ENCODE measurements at regions not wholly inside any gene's neighbourhood (a gene's known extent, or its start where the extent isn't known, plus 50 kb on each side); places are given as distances from the start of the nearest gene placed in this dataset.
"Not testable (repeated sequence)": the region's sequence is repeated elsewhere in the genome, so short reads cannot be mapped to it uniquely, and the experiment has no call there.

DNA sequence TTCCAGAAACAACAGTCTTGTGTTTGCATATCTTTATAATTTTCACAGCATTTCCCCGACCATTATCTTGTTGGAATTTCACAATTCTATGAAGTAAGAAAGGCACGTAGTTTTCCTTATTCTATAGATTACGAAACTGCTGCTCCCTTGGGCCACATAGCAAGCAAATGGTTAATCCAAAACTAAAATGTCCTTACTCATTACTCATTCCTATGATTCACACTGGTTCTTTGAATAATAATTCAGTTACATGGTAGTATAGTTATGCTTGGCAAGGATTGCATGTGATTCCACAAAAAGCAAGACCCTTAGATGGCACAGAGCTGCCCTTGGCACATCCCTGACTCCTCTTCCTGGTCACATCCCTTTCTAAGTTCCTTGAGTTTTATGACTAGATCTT, 51.2 kb downstream of the OR13H1 start:
- DNase-seq (ENCODE audit: low spot score): no peak

DNA sequence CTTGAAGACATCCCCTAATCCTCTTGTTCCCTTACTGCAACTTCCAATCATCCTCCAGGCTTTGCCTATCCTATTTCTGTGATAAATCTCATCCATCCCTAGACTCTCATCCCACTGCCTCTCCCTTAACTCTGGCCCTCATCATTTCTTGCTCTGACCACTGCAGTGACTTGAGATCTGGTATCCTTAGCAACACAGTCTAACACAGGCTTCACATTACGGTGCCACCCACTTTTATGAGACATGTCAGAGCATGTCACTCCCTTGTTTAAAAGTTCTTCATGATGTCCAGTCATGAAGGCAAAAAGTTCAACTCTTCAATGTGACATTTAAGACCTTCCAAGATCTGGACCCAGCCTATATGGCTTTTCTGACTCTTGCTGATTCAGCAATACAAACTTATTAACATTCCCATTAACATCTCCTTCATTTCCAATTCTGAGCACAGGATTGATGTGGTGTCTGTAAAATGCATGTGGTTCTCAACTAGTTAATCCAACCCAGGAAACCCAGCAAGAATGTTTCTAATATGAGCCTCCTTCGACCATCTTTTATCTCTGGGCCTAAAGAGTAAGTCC, 64.0 kb downstream of the OR13H1 start:
- DNase-seq (ENCODE audit: low spot score): no peak

DNA sequence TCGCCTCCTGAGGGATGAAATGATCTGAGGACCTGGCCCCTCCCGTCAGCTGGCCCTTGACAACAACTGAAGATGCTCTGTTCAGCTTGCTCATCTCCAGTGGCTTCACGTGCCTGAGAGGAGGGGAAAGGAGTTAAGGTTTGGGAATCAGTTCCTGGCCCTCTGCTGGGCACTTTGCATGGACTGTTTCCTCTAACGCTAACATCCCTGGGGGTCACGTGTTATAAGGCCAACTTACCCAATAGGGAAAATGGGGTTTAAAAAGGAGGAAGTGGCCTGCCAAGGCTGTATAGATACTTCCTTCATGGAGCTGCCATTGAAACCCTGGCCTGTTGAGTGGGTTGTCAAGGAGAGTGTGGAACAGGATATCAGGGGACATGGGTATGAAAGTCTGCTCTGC, 65.6 kb downstream of the OR13H1 start:
- no peak for DNase-seq (ENCODE audit: low spot score)

DNA sequence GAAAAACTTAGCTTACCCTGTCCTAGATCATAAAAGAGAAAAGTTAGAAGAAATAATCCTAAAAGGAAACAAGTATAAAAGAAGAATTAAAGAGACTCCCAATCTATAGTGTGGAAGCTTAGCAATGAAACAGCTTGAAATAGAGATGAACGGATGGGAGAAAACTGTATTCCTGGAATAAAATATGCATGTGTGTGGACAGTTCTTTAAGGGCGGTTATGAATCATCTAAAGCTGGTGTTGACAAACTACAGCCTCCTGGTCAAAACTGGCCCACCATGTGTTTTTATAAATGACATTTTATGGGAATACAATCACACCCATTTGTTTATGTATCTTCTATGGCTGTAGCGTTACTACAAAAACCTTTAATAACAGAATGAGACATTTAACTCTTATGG, 69.4 kb downstream of the OR13H1 start:
- no peak for DNase-seq (ENCODE audit: low spot score)

DNA sequence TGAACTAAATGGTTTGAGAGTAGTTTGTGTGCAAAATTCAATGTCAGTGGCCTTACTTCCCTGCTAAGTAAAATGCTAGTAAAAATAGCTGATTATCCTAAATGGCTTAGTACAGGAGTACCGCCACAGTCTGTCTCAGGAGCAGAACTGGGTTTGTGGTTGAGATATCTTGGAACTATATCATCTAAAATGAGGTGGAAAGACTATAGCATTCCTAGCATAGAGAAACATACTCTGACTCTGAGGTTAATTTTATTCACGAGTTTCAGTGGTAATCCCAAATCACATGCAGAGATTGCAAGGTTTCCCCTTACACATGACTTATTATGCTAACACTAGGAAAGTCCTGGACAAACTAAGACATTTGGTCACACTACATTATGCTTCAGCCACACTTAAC, 70.4 kb downstream of the OR13H1 start:
- no peak for DNase-seq (ENCODE audit: low spot score)

DNA sequence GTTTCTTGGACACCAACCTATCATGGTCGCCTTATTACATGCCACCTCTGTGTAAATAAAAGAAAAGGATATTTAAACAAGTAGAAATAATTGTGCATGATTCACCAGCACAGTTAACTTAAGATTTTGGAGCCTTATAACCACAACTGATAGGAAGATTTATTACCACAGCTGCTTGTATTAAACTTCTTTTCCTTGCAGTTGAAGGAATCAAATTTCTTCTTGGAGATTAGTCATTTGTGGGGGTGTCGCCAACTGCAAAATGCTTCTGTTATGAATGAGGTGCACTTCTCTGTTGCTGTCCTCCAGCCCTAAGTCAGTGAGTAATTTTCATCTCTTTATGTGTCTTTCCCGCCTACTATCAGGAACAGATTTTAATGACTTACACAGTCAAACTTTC, 73.3 kb downstream of the OR13H1 start:
- DNase-seq (ENCODE audit: low spot score): no peak

DNA sequence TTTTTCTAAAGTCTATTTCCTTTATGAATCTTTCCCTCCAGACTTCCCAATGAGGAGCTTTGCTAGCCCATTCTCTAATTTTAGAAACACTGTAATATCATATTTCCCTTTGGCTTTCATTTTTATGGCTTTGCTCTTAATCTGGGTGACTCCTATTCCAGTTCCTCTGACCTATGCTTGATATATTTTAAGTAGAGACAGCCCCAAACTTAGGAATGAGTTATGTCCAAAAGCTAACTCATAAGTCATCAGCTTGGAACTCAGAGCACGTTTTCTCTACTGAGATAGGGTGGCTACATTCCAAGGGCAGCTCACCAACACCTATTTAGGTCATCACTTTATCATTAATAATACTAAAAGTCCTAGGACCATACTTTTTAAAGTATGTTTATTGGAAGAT, 77.8 kb downstream of the OR13H1 start:
- DNase-seq (ENCODE audit: low spot score): no peak

DNA sequence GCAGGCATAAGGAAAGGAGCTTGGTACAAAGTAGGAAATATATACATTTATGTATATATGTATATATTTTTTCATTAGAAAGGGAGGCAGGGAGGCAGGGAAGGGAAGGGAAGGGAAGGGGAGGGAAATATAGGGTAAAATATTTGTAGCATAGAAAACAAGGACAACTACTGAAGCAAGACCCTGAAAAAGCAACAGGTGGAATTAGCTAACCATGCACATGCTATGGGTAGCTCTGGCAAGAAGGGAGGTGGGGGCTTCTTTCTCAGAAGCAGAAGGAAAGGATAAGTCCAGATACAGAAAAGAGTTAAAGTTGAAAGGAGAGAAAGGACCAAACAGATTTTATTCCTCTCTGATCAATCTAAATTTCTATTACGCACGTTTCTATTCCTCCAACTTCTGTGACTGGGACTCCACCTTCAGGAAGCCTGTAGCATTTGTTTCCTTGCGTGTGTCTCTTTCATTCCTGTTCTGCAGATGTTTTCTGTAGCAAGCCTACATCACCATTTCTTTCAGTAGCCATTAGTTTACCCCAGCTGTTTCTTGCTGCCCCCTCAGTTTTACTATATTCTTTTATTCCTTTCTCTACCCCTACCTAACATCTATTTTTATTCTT, 82.9 kb downstream of the OR13H1 start:
- DNase-seq (ENCODE audit: low spot score): no peak

DNA sequence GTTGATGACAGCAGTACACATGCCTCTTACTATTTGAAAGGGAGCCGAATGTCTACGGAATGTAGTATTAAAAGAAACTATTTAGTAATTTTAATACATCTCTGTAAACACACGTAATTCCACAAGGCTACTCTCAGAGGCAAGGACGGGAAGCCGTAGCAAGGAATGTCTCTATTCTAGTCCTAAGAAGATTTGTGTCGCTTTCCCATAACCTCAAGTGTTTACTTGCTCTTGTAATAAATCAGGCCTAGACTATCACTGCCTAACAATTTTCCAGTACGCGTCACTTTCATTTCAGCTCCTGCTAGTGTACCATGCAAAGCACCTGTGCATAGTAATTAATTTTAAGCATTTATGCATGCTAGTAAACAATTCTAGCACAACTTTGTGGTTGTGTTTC, 86.7 kb downstream of the OR13H1 start:
- DNase-seq (ENCODE audit: low spot score): no peak

DNA sequence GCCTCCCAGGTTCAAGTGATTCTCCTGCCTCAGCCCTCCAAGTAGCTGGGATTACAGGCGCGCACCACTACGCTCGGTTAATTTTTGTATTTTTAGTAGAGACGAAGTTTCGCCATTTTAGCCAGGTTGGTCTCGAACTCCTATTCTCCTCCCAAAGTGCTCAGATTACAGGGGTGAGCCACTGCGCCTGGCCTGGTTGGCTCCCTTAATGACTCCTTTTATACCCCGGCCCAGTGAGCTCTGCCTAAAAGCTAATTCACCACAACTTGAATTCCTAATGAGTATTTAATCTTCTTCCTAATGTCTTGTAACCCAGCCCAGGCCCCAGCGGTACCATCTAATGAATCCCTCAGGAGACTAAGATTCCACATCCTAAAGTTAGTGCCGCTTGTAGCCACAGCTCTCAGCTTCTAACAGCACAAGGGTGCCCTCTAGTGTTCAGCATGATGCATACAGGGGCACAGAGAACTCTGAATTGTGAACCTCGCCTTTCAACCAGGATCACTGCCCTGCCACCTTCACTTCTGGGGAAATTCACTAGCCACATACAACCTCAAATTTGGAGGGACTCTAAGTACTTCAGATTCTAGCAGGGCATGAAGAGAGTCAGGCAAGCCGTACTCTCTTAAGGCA, 89.5 kb downstream of the OR13H1 start:
- DNase-seq (ENCODE audit: low spot score): peak; percentile 47

DNA sequence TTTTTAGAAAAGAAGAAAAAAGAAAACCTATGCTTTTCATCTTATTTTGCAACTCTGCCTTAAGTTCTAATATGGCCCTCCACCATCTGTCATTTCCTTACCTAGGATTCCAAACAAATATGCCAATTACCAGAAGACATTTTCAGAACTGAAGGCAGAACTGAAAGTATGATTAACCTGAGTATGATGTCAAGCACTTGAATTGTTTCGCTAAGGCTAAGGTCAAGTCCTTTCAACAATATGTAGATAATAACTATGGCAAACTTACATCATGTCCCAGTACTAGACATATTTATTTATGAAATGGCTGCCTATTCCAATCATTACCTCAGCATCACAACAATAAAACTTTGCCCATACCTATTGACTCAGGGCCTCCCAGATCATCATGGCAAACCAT, 91.0 kb downstream of the OR13H1 start:
- no peak for DNase-seq (ENCODE audit: low spot score)

DNA sequence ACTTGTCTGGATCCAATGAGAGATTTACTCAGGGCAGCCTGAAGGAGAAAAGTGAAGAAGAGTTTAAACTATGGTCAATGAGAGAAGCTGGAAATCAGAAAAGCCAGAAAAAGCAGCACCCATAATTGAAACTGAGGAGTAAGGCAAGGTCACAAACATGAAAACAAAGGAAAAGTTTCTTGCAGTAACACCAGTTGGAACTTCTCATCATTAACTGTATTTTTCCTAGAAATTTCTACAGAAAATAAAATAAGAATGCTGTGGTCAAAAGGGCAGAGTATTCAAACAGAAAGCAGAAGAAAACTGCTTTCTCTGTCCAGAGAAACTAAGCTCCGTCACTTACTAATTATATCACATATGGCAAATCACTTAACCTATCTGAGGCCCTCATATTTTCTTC, 102.2 kb downstream of the OR13H1 start:
- no peak for DNase-seq (ENCODE audit: low spot score)

DNA sequence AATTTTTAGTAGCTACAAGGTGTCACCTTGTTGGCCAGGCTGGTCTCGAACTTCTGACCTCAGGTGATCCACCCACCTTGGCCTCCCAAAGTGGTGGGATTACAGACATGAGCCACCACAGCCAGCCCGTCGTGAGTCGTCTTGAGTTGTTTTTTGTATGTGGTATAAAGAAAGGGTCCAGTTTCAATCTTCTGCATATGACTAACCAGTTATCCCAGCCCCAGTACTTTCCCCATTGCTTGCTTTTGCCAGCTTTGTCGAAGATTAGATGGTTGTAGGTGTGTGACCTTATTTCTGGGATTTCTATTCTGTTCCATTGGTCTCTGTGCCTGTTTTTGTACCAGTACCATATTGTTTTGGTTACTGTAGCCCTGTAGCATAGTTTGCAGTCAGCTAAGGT, 105.9 kb downstream of the OR13H1 start:
- no peak for DNase-seq (ENCODE audit: low spot score)

DNA sequence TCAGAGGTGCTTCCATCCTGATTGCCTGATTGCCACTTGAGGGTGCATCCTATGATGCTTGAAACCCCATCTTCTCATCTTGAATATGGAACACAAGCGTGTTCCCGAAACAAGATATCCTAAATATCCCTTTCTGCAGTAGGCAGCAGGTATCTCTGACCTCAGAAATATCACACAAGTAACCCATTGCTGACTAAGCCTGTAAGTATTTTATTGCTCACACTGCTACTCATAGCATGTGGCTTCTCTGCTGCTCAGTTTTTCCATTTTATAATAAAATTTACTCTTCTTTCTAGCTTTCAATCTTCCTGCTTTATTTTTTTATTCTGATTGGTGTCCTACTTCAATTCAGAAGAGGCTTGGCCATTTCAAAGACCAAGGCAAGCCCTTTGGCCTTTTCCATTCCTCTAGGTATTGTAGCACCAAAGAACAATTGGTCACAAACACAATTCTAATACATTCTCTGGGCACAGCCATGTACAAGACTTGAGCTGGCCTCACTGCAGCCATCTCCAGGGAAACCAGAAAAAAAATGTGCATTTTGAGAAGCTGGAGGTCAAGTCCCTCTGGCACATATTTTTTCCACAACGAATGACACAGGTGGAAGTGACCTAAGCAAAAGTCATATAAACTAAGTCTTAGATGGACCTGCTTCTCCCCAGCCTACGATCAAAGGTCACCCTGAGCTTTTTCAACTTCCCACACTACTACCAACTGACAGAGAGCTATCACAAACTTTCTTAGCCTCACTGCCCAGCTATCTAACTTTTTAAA, 107.0 kb downstream of the OR13H1 start:
- DNase-seq (ENCODE audit: low spot score): no peak

DNA sequence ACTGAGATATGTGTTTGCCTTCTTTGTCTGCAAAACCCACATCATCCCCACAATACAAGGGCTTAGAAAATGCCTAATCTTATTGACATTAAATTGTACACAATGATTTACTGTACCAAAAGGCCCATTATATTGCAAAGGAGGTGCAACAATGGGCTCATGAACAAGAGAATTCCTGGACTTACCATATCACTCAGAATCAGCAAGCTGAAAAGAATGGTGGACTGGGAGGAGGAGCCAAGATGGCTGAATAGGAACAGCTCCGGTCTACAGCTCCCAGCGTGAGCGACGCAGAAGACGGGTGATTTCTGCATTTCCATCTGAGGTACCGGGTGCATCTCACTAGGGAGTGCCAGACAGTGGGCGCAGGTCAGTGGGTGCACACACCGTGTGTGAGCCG, 119.9 kb downstream of the OR13H1 start:
- not testable (repeated sequence) for DNase-seq (ENCODE audit: low spot score)

DNA sequence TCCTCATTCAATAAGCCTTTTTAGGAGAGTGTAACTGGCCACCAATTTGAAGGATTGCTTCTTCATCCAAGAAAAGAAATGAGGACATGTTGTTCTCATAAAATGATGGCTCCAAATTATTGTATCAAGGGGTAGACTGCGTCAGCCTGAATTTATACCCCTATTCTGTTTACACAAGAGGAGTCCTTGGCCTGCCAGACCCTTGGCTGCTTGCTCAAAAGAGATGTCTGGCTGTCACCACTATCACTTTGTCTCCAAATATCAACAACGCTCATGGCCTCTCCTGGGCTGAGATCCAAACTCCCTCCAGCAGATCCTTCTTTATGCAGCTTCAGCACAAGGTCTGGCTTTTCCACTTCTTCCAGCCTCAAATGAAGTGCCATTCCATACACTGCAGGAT, 127.9 kb downstream of the OR13H1 start:
- DNase-seq (ENCODE audit: low spot score): no peak

DNA sequence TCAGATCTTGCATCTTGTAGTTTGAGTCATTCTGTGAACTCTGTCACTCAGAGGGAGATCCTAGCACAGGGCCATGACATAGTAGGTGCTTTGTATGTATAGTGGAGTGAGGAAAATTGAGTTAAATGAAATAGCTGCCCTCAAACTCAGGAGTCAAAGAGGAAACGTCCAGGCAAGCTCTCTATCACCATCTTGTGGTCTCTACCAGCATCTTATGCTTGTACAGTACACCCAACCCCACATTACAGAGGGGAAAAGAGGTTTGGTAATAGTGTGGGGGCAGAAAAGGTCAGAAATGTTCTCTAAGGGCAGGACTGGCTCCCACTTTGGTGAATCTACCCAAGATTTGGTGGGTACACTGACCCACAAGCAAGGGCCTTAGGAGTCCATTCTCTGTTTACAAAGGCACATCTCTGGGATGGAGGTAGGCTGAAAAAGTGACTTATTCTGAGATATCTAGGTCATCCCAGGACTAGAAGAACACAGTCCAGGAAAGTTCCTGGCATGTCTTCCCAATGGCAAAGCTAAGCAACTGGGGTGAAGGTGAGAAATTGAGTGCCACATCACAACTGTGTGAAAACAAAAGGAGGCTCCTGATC, 131.8 kb downstream of the OR13H1 start:
- no peak for DNase-seq (ENCODE audit: low spot score)

DNA sequence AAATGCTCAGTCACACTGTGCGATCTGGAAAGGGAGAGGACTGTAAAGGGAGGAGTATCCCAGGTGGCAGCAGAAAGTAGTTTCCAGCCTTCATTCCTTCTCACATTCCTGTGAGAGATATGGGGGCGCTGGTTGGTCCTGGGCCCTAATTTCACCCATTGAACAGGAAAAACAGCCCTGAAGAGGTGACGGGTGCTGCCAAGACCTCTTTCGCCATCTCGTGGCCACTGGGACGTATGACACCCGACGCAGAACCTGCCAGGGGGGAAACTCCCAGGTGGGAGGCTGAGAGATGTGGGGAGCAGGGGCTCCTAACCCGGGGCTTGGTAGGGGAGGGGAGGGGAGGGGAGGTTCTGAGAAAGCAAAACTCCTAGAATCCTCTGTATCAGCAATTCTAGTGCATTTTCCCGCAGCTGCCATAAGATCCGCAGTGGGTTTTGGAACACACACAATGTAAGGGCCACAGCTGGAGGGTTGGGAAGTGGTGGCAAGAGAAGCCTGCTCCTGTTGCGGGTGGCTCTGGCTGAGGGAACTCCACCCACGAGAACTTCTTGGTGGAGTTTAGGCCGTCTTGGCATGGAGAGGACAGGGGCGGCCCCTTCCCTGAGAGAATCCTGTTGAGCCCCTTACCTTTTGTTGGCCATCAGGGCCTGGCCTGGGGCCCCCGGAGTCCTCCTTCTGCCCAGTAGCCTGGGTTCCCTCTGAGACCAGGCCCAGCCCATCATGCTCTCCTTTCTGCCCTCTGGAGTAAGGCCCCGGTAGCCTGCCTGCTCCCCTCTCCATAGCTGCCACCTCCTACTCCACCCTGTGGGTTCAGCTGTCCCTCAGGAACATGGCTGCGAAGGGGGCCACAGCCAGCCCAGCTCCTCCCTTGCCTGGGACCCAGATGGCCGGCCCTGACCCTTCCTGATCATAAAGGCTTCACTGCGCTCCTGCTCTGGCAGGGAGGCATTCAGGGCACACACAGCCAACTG, 134.1 kb downstream of the OR13H1 start:
- DNase-seq (ENCODE audit: low spot score): peak; percentile 8

DNA sequence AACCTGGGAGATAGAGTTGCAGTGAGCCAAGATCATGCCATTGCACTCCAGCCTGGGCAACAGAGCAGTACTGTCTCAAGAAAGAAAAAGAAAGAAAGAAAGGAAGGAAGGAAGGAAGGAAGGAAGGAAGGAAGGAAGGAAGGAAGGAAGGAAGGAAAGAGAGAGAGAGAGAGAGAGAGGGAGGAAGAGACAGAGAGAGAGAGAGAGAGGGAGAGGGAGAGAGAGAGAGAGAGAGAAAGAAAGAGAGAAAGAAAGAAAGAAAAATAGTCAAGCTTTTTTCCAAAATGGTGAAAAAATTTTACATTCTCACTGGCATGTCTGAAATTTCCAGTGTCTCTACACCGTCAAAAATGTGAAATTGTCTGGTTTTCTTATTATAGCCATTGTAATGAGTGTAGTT, 138.9 kb downstream of the OR13H1 start:
- DNase-seq (ENCODE audit: low spot score): not testable (repeated sequence)

DNA sequence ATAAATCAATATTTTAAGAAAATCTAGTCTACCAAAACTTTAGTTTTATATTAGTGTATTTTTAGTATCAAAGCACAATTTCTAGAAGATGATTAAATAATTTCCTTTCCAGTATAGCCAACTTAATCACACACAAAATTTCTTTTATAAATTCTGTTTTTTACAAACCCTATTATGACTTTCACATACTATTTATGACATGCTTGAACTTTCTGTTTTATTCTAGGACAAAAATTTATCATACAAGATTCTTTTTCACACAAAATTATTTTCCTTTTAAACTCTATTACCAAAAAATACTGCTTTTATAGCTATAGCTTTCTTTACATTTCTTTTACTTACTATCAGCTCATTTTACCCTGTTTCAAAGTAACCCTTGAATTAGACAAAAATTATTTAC, 149.5 kb downstream of the OR13H1 start:
- no peak for DNase-seq (ENCODE audit: low spot score)

DNA sequence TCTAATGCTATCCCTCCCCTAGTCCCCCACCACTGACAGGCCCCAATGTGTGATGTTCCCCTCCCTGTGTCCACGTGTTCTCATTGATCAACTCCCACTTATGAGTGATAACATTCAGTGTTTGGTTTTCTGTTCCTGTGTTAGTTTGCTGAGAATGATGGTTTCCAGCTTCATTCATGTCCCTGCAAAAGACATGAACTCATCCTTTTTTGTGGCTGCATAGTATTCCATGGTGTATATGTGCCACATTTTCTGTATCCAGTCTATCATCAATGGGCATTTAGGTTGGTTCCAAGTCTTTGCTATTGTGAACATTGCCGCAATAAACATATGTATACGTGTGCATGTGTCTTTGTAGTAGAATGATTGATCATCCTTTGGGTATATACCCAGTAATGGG, 153.1 kb downstream of the OR13H1 start:
- DNase-seq (ENCODE audit: low spot score): not testable (repeated sequence)

DNA sequence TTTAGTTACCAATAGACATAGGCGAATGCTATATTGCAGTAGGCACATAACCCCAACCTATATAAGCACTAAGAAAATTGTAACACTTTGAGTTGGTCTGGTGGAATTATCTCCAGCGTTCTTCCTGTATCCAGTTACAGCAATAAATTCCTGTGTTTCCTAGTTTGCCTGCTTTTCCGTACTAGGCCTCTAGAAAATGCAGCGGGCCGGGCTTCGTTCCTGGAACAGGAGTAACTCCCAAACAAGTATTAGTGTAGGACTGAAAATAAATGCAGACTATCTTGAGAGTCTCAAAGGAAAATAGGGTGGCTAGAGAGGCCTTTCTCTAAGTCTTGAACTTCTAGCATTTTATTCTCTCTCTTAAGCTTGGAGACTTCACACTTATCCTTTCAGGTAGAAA, 159.8 kb downstream of the OR13H1 start:
- DNase-seq (ENCODE audit: low spot score): no peak
